HepG2 (cell line): ENCODE measurements at regions not wholly inside any gene's neighbourhood (a gene's known extent, or its start where the extent isn't known, plus 50 kb on each side); places are given as distances from the start of the nearest gene placed in this dataset.

Experiments
- ATAC-seq: fragments of 200-7000 bp; cut with Tn5 transposase; 3 replicates; pipeline ENCODE4 v1.9.1; 2020; ENCODE audit warnings: mild to moderate bottlenecking, moderate library complexity
- BruUV-seq: library from RNA; stranded (reverse); fragments of 400-500 nt; replicated peaks from 2 replicates; lab custom pipeline; 2021; lab: Mats Ljungman, UMichigan
- CTCF ChIA-PET: fragments of 300-600 bp; formaldehyde crosslinking; extraction: SDS; loops from one replicate; lab custom pipeline; 2021; ENCODE audit warnings: low total read pairs, inconsistent platforms, low intra/inter-chr PET ratio; lab: Yijun Ruan, JAX
- POLR2A ChIA-PET: fragments of 350-600 bp; sonication (Branson Sonifier 250); formaldehyde crosslinking; loops from one replicate; lab custom pipeline; 2020; ENCODE audit warnings: antibody characterized with exemption, inconsistent platforms; lab: Yijun Ruan, JAX
- DNase-seq: peaks from one replicate; pipeline ENCODE4 v3.0.0-alpha.2; 2015; ENCODE audit warnings: low spot score
- FAIRE-seq: peaks from 3 replicates; lab custom pipeline; 2011; peaks lifted over from hg19 to GRCh38; lab: Jason Lieb, UNC
- H2AFZ ChIP-seq: one replicate; pipeline ENCODE4 v1.6.1; 2011; ENCODE audit warnings: low read length, inconsistent platforms
- H3K27ac ChIP-seq: fragments of 300-600 bp; 3 replicates; pipeline ENCODE4 v1.8.0; 2011; ENCODE audit warnings: mixed run types, mild to moderate bottlenecking, mixed read lengths, low read length, inconsistent platforms; ENCODE audit not compliant: insufficient read depth; ENCODE audit errors: extremely low read length
- H3K27me3 ChIP-seq, 2 experiments: fragments of 200-600 bp in 1 of 2; 2 replicates in 1 of 2; 3 replicates in 1 of 2; pipeline versions ENCODE4 v1.6.0 to v1.8.0; 2011; ENCODE audit warnings: low read length in 2 of 2, mild to moderate bottlenecking in 2 of 2, moderate library complexity in 2 of 2, inconsistent platforms in 1 of 2; ENCODE audit not compliant: insufficient read depth in 2 of 2, control insufficient read depth in 1 of 2
- H3K36me3 ChIP-seq, 2 experiments: fragments of 200-600 bp in 1 of 2; replicated peaks in 1 of 2; 2 replicates in 1 of 2; 3 replicates in 1 of 2; pipeline versions ENCODE4 v1.5.1 to v1.8.0; 2011; ENCODE audit warnings: low read length in 2 of 2, inconsistent platforms in 1 of 2; ENCODE audit not compliant: insufficient read depth in 2 of 2, control insufficient read depth in 1 of 2
- H3K4me1 ChIP-seq: 2 replicates; pipeline ENCODE4 v1.5.1; 2012; ENCODE audit warnings: low read length, inconsistent platforms; ENCODE audit not compliant: insufficient read depth
- H3K4me2 ChIP-seq: 2 replicates; pipeline ENCODE4 v1.6.0; 2011; ENCODE audit warnings: low read depth, low read length, inconsistent platforms
- H3K4me3 ChIP-seq, 3 experiments: fragments of 200-600 bp in 1 of 3; sonication (generic), shearing (Covaris generic) in 1 of 3; replicated peaks in 1 of 3; 2 replicates each; pipeline ENCODE4 v1.5.1; 2011 to 2016; ENCODE audit warnings: low read length in 3 of 3, inconsistent platforms in 2 of 3, low read depth in 2 of 3, mild to moderate bottlenecking in 2 of 3, control low read depth in 1 of 3, mixed read lengths in 1 of 3; ENCODE audit not compliant: insufficient read depth in 1 of 3
- H3K79me2 ChIP-seq: one replicate; pipeline ENCODE4 v1.6.1; 2011; ENCODE audit warnings: low read length, inconsistent platforms; ENCODE audit not compliant: insufficient read depth
- H3K9ac ChIP-seq: 2 replicates; pipeline ENCODE4 v1.6.0; 2011; ENCODE audit warnings: mild to moderate bottlenecking, low read depth, low read length, inconsistent platforms; ENCODE audit not compliant: insufficient read depth
- H3K9me3 ChIP-seq: 2 replicates; pipeline ENCODE4 v1.5.1; 2012; ENCODE audit warnings: mild to moderate bottlenecking, low read length
- H4K20me1 ChIP-seq: 2 replicates; pipeline ENCODE4 v1.6.0; 2011; ENCODE audit warnings: inconsistent platforms, mild to moderate bottlenecking, low read length, moderate library complexity; ENCODE audit not compliant: insufficient read depth
- FOXM1 ChIP-seq: sonication (generic); formaldehyde crosslinking; IDR thresholded peaks from 2 replicates; pipeline ENCODE4 v1.5.0; 2020; ENCODE audit warnings: missing genetic modification reagents
- KAT8 ChIP-seq: IDR thresholded peaks from 2 replicates; pipeline ENCODE4 v1.6.1; 2016; ENCODE audit warnings: missing genetic modification reagents, missing compliant biosample characterization
- KLF9 ChIP-seq: IDR thresholded peaks from 2 replicates; pipeline ENCODE4 v1.6.1; 2016; ENCODE audit warnings: low read depth
- MED1 ChIP-seq: sonication (generic); formaldehyde crosslinking; IDR thresholded peaks from 2 replicates; pipeline ENCODE4 v1.4.0; 2020; ENCODE audit warnings: missing genetic modification reagents
- MEF2D ChIP-seq: sonication (generic); formaldehyde crosslinking; IDR thresholded peaks from 2 replicates; pipeline ENCODE4 v1.5.1; 2020; ENCODE audit warnings: mild to moderate bottlenecking, missing genetic modification reagents
- NFYC ChIP-seq: IDR thresholded peaks from 2 replicates; pipeline ENCODE4 v1.6.1; 2016; ENCODE audit warnings: missing genetic modification reagents, missing compliant biosample characterization
- NR2F6 ChIP-seq, 2 experiments: IDR thresholded peaks; 2 replicates each; pipeline ENCODE4 v1.6.1; 2016; ENCODE audit warnings: antibody characterized with exemption in 1 of 2, mild to moderate bottlenecking in 1 of 2
- RARA ChIP-seq: IDR thresholded peaks from 2 replicates; pipeline ENCODE4 v1.6.1; 2016; ENCODE audit warnings: missing genetic modification reagents, missing compliant biosample characterization
- SAP130 ChIP-seq: IDR thresholded peaks from 2 replicates; pipeline ENCODE4 v1.6.1; 2016; ENCODE audit warnings: low read depth
- SMAD3 ChIP-seq: sonication (generic); formaldehyde crosslinking; IDR thresholded peaks from 2 replicates; pipeline ENCODE4 v1.4.0; 2020; ENCODE audit warnings: missing genetic modification reagents
- SMYD3 ChIP-seq: sonication (generic); formaldehyde crosslinking; IDR thresholded peaks from 2 replicates; pipeline ENCODE4 v1.8.1; 2023; ENCODE audit warnings: mild to moderate bottlenecking, missing genetic modification reagents
- SOX5 ChIP-seq: IDR thresholded peaks from 2 replicates; pipeline ENCODE4 v1.6.1; 2016; ENCODE audit warnings: borderline replicate concordance
- TCF7L2 ChIP-seq: IDR thresholded peaks from 2 replicates; pipeline ENCODE4 v1.6.1; 2011; ENCODE audit warnings: mild to moderate bottlenecking, low read depth, low read length, moderate library complexity
- ZNF143 ChIP-seq: sonication (generic); formaldehyde crosslinking; IDR thresholded peaks from 2 replicates; pipeline ENCODE4 v1.4.0; 2020; ENCODE audit warnings: missing genetic modification reagents
- ZNF441 ChIP-seq: sonication (generic); formaldehyde crosslinking; IDR thresholded peaks from 2 replicates; pipeline ENCODE4 v1.7.0; 2021; ENCODE audit warnings: missing genetic modification reagents, borderline replicate concordance
- ZNF564 ChIP-seq: sonication (generic); formaldehyde crosslinking; IDR thresholded peaks from 2 replicates; pipeline ENCODE4 v1.8.1; 2023; ENCODE audit warnings: mild to moderate bottlenecking, missing genetic modification reagents
- in situ Hi-C: cut with HindIII; loops from 2 replicates; pipeline ENCODE4 v1.10.0; 2017; ENCODE audit warnings: low pct_unique_long_range_greater_than_20kb; ENCODE audit not compliant: extremely low pct_ligation_motif_present
- intact Hi-C: fragments of 100-400 bp; cut with micrococcal nuclease; formaldehyde crosslinking; loops from one replicate; pipeline ENCODE4 v1.10.0; 2022; ENCODE audit not compliant: unreplicated experiment
- TF ChIP-seq, protein P1 (sequence below): IDR thresholded peaks from 2 replicates; pipeline ENCODE4 v1.6.1; 2016; ENCODE audit warnings: missing biosample characterization, missing genetic modification reagents, low read depth
- TF ChIP-seq, protein P2 (sequence below): IDR thresholded peaks from 2 replicates; pipeline ENCODE4 v1.4.0; 2020; ENCODE audit warnings: mild to moderate bottlenecking, missing genetic modification reagents
- TF ChIP-seq, protein P3 (sequence below): sonication (generic); formaldehyde crosslinking; IDR thresholded peaks from 2 replicates; pipeline ENCODE4 v1.8.1; 2023; ENCODE audit warnings: mild to moderate bottlenecking, missing genetic modification reagents

DNA sequence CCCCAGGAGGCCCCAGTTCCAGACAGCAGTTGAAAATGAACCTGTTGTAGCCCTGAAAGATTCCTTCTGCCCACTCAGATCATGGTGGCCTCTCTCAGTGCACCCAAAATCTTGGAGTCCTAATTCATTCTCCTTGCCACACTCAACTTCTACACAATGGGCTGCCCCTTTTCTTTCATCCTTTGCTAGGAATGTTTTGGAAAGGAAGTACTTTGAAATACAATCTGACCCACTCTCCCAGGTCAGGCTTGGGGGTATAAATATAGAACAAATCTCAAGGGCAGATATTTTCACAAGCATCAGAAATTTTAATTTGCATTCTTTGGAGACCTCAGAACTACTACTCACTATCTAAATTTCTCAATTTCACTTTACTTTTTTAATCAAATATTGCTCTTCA, 103.2 kb upstream of the SH3BP4 start:
- H3K27ac ChIP-seq = peak overlapping the region; percentile 46
- peaks cover 93% of the 10 kb centered on the region for H3K4me1 ChIP-seq
- ATAC-seq = no peak
- H2AFZ ChIP-seq = no peak overlapping the region
- BruUV-seq = no TSS peak
- intact Hi-C loops (no loop called here), in situ Hi-C loops (no loop called here)
- FAIRE-seq = no peak
- H3K36me3 ChIP-seq = no peaks in the 10 kb centered on the region
- no peak overlapping the region for H3K4me3 ChIP-seq
- H4K20me1 ChIP-seq = no peaks in the 10 kb centered on the region
- no peaks in the 10 kb centered on the region for H3K79me2 ChIP-seq
- H3K4me2 ChIP-seq = no peak overlapping the region
- peak; percentile 44 for DNase-seq
- POLR2A ChIA-PET = interaction anchor here (1.4 kb wide), 1 partner anchor 32 kb away, joined by 4 read pairs; no protein-coding TSS in a partner anchor
- no peak overlapping the region for H3K9ac ChIP-seq
- no peaks in the 10 kb centered on the region for H3K27me3 ChIP-seq
- CTCF ChIA-PET = no interaction called here
- H3K9me3 ChIP-seq = 0 out of 2 replicates have a peak, but pooled peaks cover 3% of the 10 kb centered on the region
- TF ChIP-seq MEF2D (CRISPR knock-in tag) = 0 out of 2 replicates have a peak, but pooled peaks have one; percentile 51
- peak; percentile 37; the same call in 1 of the 2 replicates for TF ChIP-seq RARA (CRISPR knock-in tag)
- no peak for TF ChIP-seq ZNF441 (CRISPR knock-in tag)
- TF ChIP-seq, protein P1, sequence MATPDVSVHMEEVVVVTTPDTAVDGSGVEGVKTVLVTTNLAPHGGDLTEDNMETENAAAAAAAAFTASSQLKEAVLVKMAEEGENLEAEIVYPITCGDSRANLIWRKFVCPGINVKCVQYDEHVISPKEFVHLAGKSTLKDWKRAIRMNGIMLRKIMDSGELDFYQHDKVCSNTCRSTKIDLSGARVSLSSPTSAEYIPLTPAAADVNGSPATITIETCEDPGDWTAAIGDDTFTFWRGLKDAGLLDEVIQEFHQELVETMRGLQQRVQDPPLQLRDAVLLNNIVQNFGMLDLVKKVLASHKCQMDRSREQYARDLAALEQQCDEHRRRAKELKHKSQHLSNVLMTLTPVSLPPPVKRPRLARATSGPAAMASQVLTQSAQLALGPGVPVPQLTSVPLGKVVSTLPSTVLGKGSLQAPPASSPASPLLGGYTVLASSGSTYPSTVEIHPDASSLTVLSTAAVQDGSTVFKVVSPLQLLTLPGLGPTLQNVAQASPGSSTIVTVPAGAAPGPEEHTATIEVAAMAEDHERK = no peak
- TF ChIP-seq, protein P2, sequence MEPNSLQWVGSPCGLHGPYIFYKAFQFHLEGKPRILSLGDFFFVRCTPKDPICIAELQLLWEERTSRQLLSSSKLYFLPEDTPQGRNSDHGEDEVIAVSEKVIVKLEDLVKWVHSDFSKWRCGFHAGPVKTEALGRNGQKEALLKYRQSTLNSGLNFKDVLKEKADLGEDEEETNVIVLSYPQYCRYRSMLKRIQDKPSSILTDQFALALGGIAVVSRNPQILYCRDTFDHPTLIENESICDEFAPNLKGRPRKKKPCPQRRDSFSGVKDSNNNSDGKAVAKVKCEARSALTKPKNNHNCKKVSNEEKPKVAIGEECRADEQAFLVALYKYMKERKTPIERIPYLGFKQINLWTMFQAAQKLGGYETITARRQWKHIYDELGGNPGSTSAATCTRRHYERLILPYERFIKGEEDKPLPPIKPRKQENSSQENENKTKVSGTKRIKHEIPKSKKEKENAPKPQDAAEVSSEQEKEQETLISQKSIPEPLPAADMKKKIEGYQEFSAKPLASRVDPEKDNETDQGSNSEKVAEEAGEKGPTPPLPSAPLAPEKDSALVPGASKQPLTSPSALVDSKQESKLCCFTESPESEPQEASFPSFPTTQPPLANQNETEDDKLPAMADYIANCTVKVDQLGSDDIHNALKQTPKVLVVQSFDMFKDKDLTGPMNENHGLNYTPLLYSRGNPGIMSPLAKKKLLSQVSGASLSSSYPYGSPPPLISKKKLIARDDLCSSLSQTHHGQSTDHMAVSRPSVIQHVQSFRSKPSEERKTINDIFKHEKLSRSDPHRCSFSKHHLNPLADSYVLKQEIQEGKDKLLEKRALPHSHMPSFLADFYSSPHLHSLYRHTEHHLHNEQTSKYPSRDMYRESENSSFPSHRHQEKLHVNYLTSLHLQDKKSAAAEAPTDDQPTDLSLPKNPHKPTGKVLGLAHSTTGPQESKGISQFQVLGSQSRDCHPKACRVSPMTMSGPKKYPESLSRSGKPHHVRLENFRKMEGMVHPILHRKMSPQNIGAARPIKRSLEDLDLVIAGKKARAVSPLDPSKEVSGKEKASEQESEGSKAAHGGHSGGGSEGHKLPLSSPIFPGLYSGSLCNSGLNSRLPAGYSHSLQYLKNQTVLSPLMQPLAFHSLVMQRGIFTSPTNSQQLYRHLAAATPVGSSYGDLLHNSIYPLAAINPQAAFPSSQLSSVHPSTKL (CRISPR knock-in tag) = 0 out of 2 replicates have a peak, but pooled peaks have one; percentile 46
- TF ChIP-seq ZNF564 (CRISPR knock-in tag) = no peak
- TF ChIP-seq NFYC (CRISPR knock-in tag) = no peak
- TF ChIP-seq SMAD3 (CRISPR knock-in tag) = no peak
- peak; percentile 56; the same call in 1 of the 2 replicates for TF ChIP-seq SOX5 (CRISPR knock-in tag)
- TF ChIP-seq MED1 (CRISPR knock-in tag) = peak; percentile 77
- TF ChIP-seq TCF7L2 = no peak
- peak; percentile 57; the same call in 1 of the 2 replicates for TF ChIP-seq SMYD3
- no peak for TF ChIP-seq KLF9 (CRISPR knock-in tag)
- peak; percentile 28; the same call in 1 of the 2 replicates for TF ChIP-seq SAP130 (CRISPR knock-in tag)
- TF ChIP-seq KAT8 = no peak
- no peak for TF ChIP-seq ZNF143 (CRISPR knock-in tag)
- peak; percentile 46; the same call in 1 of the 2 replicates for TF ChIP-seq NR2F6 (IDR thresholded peaks at IDR 0.05)
- 0 out of 2 replicates have a peak, but pooled peaks have one; percentile 15 for TF ChIP-seq NR2F6 (CRISPR knock-in tag; IDR thresholded peaks at IDR 0.05)
- TF ChIP-seq, protein P3, sequence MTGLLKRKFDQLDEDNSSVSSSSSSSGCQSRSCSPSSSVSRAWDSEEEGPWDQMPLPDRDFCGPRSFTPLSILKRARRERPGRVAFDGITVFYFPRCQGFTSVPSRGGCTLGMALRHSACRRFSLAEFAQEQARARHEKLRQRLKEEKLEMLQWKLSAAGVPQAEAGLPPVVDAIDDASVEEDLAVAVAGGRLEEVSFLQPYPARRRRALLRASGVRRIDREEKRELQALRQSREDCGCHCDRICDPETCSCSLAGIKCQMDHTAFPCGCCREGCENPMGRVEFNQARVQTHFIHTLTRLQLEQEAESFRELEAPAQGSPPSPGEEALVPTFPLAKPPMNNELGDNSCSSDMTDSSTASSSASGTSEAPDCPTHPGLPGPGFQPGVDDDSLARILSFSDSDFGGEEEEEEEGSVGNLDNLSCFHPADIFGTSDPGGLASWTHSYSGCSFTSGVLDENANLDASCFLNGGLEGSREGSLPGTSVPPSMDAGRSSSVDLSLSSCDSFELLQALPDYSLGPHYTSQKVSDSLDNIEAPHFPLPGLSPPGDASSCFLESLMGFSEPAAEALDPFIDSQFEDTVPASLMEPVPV (CRISPR knock-in tag) = 0 out of 2 replicates have a peak, but pooled peaks have one; percentile 48
- no peak for TF ChIP-seq FOXM1 (CRISPR knock-in tag)
